GM18507 (cell line): ENCODE measurements at regions not wholly inside any gene's neighbourhood (a gene's known extent, or its start where the extent isn't known, plus 50 kb on each side); places are given as distances from the start of the nearest gene placed in this dataset.
"Not testable (repeated sequence)": the region's sequence is repeated elsewhere in the genome, so short reads cannot be mapped to it uniquely, and the experiment has no call there.

Experiments used
- DNase-seq: peaks from one replicate; pipeline ENCODE4 v3.0.0; 2011; ENCODE audit warnings: low read depth; ENCODE audit not compliant: insufficient read length; ENCODE audit errors: extremely low spot score
- FAIRE-seq: peaks from 2 replicates; lab custom pipeline; 2011; peaks lifted over from hg19 to GRCh38; lab: Jason Lieb, UNC

DNA sequence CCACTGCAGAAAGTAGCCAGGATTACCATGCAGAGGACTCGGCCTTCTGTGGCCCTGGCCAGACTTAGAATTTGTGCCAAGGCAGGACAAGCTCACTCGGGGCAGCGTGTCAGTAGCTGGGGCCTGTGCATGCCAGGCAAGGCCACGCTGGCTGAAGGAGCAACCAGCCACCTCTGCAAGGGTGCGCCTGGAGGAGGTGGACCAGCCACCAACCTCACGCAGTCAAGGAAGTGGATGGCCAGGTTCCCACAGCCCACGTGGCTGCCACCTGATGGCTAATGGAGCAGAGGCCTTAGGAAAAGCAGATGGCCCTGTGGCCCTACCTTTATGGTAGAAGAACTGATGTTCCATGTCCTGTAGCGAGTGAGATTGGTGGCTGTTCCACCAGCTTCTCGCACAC is 107.9 kb downstream of the CCDC74A start:
- DNase-seq (no peak), FAIRE-seq (no peak)

DNA sequence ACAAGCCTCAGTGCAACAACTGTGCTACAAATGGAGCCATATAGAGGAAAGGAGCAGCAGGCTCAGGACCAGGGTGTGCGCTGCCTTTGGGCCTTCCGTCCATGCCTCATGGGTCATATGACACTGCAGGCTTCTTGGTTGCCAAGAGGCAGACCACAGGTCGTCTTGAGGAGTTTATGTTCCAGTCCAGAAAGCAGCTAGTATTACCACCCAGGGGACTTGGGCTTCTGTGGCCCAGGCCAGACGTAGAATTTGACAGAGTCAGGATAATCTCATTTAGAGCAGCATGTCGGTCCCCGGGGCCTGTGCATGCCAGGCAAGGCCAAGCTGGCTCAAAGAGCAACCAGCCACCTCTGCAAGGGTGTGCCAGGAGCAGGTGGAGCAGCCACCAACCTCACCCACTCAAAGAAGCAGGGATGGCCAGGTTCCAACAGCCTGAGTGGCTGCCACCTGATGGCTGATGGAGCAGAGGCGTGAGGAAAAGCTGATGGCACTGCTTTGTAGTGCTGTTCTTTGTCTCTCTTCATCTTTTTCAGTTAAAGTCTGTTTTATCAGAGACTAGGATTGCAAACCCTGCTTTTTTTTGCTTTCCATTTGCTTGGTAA is 109.1 kb downstream of the CCDC74A start:
- not testable (repeated sequence) for DNase-seq, FAIRE-seq

DNA sequence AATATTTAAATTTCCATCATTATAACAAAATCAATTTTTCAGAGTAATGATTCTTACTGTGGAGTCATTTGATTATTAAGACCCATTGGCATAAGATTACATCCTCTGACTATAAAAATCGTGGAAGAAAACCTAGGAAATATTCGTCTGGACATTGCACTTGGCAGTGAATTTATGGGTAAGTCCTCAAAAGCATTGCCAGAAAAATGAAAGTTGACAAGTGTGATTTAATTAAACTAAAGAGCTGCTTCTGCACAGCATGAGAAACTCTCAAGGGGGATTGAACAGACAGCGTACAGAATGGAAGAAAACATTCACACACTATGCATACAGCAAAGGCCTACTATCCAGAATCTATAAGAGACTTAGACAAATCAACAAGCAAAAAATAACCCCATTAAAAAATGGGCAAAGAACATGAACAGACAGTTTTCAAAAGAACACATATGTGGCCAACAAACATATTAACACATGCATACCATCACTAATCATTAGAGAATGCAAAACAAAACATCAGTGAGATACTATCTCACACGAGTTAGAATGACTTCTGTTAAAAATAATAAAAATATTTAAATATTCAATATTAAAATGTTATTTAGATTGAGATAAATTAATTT is 111.4 kb downstream of the CCDC74A start:
- DNase-seq, FAIRE-seq: not testable (repeated sequence)

DNA sequence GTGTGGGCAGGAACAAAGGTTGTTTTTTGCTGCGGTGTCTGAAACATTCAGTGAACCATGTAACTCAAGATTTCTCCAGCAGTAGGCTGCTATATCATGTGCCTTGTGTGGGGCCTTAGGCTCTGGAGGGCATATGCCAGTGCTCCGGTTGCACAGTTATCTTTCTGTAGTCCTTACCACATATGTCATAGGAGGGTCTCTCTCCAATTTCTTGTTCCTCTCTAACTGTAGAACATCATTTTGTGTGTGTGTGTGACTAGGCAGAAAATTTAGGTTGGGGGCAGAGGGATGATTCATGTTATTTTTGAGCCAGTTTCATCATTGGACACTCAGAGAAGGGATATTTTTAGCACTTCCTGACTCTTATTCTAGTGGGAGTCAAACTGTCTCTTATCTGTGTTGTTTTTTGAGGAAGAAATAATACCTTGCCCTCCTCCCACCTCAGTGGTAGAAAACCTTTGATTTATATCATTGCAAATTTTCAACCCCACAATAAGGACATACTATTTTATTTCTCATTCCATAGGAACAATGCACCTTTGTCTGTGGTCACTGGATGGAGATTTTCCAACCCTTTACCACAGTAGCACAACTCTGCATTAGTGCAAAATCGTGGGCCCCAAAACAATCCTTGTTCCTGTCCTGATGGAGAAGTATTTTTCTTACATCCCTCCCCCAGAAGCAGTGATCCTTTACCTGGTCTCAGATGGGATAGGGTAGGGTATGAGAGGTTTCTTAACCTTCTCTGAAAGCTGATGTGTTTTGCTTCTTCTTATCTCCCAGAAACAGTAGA is 113.9 kb downstream of the CCDC74A start:
- no peak for DNase-seq
- no peak for FAIRE-seq

DNA sequence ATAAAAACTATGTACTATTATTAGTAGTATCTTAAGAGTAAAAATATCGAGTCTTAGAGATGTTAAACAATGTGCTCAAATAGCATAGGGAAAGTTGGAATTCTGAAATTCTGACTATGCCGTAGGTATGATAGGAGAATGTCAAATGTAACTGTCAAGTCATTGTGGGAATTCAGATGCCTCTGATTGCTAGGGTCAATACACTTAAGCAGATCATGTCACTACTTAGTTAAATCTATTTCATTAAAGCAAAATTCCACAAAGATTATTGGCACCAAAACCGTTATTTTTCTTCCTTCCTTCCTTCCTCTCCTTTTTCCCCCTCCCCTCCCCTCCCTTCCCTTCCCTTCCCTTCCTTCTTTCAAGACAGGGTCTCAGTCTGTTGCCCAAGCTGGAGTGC is 115.5 kb downstream of the CCDC74A start:
- FAIRE-seq, DNase-seq: not testable (repeated sequence)

DNA sequence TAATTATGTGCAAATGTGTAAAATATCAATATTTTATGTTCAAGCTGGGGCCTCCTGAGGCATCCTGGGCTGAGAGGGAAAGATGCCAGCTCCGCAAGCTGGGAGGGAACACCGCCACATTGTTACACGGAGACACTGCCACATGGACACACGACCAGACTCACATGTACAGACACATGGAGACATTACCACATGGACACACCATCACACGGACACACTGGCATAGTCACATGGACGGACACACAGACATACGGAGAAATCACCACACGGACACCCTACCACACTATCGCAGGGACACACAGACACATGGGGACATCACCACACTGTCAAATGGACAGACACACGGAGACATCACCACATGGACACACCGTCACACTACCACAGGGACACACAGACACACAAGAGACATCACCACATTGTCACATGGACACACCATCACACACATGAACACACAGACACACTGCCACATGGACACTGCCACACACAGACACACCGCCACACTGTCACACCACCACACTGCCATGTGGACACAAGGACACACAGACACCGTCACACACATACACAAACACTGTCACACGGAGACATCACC is 117.6 kb downstream of the CCDC74A start:
- no peak for FAIRE-seq
- DNase-seq = no peak

DNA sequence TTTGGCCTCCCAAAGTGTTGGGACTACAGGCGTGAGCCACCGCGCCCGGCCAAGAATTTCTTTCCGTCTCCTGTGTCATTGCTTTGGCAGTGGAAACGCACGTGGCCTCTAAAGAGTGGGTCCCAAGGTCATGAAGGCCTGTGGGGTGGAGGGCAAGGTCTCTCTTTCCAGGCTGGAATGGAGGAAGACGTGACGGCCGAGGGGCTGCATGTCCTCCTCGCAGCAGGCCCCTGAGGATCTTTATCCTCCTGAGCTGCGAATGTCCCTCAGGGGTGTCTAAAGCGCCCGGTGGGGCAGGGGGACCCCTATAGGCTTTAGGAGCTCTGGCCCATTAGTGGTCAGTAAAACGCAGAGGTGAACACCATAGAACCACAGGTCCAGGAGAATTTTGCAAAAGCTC is 118.5 kb downstream of the CCDC74A start:
- FAIRE-seq, DNase-seq: not testable (repeated sequence)

DNA sequence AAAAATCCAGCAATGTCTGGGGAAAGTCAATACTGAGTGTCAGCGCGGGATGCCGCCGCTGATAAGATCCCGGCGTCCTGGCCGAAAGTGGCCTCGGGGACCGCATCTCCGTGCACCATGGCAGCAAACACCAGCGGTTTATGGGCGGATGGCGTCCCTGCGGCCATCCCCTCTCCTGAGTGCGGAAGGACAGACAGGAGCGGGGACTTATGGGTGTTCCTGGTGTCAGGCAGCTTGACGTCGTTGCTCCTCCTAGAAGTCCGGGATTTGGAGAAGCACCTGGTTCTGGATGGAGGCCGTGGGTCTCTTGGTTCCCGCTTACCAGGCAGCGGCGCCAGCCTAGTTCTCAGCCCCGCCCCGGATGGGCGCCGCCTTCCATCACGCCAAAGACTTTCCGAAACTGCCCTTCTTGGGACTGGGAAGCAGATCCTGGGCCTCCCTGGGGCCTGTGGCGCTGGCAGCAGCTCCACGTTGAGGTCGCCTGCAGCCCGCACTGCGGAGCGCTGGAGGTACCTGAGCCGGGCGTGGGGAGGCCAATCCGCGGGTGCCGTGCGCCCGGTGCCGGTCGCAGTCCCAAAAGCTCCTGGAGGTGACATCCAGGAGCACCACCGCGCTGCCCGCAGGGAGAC is 119.1 kb downstream of the CCDC74A start:
- DNase-seq (no peak), FAIRE-seq (no peak)

DNA sequence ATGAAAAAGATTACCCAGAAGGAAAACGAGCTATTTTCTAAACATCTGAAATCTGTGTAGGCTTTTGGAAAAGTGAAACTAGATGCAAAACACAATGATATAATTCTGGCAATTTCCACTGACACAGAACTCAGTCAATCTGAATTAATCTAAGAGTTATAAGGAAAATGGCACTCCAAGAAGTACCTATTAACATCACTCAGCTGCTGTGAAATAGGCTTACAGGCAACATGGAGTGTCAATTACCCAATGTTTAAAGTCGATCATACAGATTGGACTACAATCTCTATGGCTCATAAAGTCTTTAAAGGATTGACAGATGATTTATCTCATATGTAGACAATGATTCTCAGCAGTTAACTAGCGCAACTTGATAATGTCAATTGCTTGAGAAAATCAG is 120.9 kb downstream of the CCDC74A start:
- DNase-seq, FAIRE-seq: not testable (repeated sequence)

DNA sequence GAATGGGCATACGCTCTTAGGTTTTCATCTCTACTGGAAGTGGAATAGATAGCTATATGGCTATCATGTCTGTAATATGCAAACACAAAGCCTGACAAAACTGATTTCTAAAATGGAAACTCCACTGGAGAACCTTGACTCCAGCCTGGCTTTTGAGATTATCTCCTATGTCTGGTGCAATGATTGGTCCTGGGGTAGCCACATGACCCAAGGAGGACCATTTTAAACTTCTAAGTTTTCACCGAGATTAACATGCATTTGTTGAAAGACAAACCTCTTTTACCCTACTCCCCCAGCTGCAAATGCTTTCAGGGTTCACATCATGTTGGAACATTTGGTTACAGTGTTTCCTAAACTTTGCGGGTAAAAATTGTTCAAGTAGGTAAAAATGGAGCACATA is 124.6 kb downstream of the CCDC74A start:
- not testable (repeated sequence) for DNase-seq, FAIRE-seq

DNA sequence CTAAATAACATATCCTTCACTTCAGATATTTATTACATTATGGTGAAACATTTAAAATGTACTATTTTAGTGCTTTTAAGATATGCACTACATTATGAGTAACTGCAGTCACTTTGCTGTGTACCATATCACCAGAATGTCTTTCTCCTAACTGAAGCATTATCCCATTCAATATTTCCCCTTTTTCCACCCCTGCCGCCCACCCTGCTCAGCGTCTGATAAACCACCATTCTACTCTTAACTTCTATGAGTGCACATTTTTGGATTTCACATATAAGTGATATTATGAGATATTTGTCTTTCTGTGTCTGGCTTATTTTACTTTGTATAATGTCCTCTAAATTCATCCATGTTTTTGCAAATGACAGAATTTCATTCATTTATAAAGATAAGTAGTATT is 126.4 kb downstream of the CCDC74A start:
- DNase-seq, FAIRE-seq: not testable (repeated sequence)

DNA sequence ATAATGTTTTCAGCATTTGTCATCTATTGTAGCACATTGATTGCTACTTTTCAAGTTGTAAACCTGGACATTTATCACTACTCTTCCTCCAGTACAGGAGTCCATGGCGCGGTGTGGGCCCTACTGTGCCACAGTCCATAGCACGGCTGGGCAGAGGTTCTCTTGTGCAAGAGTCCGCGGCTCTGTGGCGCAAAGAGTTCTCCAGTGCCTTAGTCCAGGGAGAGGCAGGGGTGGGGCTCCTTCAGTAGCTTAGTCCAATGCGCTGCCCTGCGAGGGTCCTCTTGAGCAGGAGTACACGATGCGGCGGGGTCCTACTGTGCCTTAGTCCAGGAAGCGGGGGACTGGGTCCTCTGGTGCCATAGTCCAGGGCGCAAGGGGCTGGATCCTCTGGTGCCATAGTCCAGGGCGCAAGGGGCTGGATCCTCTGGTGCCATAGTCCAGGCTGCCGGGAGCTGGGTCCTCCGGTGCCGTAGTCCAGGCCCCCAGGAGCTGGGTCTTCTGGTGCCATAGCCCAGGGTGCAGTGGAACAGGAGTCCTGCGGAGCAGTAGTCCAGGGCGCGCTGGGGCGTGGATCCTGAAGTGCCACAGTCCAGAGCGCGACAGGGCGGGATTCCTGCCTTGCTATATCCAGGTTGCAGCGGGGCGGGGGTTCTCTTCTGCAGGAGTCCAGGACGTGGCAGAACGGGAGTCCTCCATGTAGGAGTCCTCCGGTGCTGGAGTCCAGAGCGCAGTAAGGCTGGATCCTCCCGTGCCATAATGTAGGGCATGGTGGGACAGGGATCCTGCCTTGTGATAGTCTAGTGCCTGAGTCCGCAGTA is 129.3 kb downstream of the CCDC74A start:
- no peak for DNase-seq
- no peak for FAIRE-seq

DNA sequence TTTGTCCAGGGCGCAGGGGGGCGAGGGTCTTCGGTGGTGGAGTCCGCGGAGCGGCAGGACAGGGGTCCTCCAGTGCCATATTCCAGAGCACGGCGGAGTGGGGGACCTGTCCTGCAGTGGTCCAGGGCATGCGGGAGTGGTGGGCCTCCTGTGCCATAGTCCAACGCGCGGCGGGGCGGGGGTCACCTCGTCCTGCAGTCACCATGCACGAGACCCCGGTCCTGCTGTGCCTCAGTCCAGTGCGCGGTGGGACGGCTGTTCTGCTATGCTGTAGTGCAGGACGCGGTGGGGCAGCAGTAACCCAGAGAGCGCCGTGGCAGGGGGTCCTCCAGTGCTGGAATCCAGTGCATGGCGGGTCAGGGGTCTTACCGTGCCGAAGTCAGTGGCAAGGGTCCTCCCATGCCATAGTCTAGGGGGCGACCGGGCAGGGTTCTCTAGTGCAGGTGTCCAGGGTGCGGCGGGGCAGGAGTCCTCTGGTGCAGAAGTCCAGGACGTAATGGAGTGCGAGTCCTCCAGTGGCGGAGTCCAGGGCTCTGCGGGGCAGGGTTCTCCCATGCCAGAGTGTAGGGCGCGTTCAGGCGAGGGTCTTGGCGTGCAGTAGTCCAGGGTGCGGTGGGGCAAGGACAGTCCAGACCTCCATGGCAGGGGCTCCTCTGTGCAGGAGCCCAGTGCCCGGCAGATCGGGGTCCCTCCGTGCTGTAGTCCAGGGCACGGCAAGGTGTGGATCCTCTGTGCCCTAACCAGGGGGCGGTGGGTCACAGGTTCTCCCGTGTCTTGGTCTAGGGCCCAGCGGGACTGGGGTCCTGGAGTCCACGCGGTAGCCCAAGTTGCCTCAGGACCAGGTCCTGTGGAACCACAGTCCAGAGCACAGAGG is 130.4 kb downstream of the CCDC74A start:
- DNase-seq (no peak), FAIRE-seq (no peak)

DNA sequence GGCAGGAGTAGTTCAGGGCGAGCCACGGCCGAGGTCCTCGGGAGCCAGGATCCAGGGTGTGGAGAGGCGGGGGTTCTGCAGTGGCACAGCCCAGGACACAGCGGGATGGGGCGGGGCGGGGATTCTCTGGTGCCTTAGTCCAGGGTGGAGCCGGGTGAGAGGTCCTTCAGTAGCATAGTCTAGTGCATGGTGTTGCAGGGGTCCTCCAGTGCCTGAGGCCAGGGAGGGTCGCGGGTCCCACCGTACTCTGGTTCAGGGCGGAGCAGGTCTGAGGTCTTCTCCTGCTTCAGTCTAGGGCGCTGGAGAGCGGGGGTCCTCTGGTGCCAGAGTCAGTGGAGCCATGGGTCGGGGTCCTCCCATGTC is 131.1 kb downstream of the CCDC74A start:
- FAIRE-seq = no peak
- no peak for DNase-seq

DNA sequence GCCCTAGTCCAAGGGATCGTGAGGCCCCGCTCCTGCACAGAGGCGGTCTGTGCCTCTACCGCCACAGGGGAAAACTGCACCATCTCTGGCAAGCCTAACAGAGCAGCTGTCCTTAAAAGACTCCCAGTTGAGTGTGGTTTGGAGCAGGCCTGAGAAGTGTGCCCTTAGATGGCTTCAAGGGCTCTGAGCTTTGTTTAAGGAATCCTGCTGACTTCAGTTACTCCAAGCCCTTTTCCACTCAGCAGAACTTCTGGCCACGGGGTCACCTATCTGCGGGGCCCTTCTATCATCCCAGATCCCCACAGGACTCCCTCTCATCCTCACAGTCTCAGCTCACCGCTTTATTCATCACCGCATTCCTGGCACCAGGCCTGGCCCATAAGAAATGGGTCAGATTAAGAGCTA is 131.5 kb downstream of the CCDC74A start:
- no peak for FAIRE-seq
- no peak for DNase-seq

DNA sequence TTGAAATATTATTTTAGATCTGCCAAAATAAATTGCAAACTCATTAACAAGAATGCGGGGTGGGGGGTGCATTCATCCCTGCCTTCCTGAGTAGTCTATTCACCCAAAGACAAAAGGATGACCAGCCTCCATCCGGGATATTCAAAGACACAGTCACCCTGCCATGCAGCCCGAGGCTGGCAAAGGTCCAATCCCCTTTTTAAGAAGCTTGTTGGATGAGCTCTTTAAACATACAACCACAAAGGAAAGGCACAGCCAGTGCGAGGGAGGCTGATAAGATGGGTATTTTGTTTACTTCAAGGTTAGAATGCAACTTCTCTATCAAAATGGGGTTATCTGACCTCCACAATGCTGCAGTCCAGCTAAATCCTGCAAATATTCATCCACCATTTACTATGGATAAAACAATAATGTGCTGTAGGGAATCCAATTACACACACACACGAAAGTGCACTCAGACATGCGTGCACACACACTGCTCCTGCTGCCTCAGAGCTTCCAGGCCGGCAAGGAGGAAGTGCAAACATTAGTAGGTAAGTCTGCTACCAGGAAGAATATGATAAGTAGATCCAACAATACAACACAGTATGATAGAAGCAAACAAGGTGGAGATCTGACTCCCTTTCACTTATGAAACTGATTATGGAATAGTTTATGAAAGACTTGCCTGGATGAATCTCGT is 133.6 kb downstream of the CCDC74A start:
- not testable (repeated sequence) for FAIRE-seq, DNase-seq

DNA sequence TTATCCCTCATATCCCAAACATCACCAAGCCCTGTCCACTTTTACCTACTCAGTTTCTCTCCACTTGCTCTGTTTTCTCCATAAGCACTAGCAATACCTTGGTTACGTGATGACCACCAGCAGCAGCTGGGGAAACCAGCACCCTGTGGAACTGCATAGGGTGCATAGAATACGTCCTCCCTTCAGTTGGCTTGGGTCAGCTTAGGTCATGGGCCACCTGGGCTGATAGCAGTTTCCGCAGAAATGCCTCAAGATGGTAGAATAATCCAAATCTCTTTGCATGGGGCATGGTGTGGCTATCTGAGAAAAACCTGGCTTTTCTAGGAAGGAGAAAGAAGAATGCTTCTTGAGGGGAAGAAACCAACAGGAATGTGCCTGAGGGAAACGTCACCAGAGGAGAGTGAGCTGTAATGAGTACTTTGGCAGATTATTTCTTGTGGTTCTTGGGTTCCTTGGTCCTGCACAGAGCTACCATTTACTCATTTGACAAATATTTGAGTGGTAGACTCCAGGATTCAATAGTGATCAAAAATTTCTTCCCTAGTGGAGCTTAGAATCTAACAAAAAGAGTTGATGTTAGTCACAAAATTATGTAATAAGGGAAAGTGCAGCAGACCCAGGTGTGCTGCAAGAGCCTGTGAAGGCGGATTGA is 134.3 kb downstream of the CCDC74A start:
- not testable (repeated sequence) for DNase-seq, FAIRE-seq
